ENCODE measurements at regions not wholly inside any gene's neighbourhood (a gene's known extent, or its start where the extent isn't known, plus 50 kb on each side); places are given as distances from the start of the nearest gene placed in this dataset.

DNA sequence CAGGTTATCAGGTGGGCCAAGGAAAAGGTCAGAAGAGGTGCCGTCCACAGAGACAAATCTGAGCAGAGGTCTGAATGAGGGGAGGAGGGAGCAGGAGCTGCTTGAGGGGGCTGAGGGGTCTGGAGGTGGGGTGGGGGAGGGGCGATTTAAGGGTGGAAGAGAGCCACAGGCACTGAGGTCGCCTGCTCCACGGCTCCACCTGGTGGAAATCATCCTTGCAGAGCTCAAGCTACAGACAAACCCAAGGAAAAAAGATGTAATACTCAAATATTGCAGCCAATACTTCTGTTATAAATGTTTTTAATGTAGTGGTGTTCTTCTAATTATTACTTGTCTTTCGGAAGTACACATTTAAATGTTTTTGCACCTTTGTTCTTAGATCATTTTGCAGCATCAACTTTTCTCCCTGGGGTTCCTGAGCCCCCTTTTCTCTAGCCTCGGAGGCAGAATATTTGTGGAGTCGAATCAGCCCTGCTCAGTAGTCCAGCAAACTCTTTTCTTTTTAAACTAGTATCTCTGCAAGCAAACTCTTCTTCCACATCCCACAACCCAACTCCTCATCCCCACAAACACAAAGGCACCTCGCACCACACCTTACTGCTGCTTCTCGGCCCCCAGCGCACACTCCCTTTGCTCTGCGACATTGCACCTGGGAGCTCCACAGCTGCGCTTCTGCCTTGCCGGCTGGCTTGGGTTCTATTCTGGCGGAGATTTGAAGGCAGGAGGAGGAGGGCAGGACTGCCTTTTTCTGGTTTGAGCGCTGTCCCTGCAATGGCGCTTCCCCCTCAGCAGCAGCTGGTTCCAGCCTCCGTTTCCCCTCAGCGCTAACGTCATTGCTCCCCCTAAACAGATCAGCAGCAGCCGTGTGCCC lies 51.0 kb upstream of the TFAP2A start:
- no peak overlapping the region for H2AFZ ChIP-seq (ENCODE audit: low read depth, low read length, poor library complexity, severe bottlenecking)
- H4K20me1 ChIP-seq (ENCODE audit: insufficient read depth), result no peaks in the 10 kb centered on the region
- TF ChIP-seq RAD21 (IDR thresholded peaks at IDR 0.05; ENCODE audit: low read depth) (peak; percentile 63), POLR2AphosphoS5 (IDR thresholded peaks at IDR 0.05; ENCODE audit: low read depth, low read length) (no peak), CBX3 (IDR thresholded peaks at IDR 0.05; ENCODE audit: low read depth) (no peak), EGR1 (IDR thresholded peaks at IDR 0.05; ENCODE audit: low read depth) (0 out of 2 replicates have a peak, but pooled peaks have one; percentile 12)
- TF ChIP-seq, protein P1, sequence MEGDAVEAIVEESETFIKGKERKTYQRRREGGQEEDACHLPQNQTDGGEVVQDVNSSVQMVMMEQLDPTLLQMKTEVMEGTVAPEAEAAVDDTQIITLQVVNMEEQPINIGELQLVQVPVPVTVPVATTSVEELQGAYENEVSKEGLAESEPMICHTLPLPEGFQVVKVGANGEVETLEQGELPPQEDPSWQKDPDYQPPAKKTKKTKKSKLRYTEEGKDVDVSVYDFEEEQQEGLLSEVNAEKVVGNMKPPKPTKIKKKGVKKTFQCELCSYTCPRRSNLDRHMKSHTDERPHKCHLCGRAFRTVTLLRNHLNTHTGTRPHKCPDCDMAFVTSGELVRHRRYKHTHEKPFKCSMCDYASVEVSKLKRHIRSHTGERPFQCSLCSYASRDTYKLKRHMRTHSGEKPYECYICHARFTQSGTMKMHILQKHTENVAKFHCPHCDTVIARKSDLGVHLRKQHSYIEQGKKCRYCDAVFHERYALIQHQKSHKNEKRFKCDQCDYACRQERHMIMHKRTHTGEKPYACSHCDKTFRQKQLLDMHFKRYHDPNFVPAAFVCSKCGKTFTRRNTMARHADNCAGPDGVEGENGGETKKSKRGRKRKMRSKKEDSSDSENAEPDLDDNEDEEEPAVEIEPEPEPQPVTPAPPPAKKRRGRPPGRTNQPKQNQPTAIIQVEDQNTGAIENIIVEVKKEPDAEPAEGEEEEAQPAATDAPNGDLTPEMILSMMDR (IDR thresholded peaks at IDR 0.05 in 2 of 3, conservative IDR thresholded peaks at IDR 0.05 in 1 of 3; ENCODE audit: borderline replicate concordance in 1 of 3, insufficient read depth in 1 of 3, low read depth in 2 of 3, low read length in 2 of 3), result peak; percentile 34 to 72 (median 64); a peak in 5 of 6 replicates
- TF ChIP-seq, protein P2, sequence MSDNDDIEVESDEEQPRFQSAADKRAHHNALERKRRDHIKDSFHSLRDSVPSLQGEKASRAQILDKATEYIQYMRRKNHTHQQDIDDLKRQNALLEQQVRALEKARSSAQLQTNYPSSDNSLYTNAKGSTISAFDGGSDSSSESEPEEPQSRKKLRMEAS (IDR thresholded peaks at IDR 0.05), result no peak
- TF ChIP-seq, protein P3, sequence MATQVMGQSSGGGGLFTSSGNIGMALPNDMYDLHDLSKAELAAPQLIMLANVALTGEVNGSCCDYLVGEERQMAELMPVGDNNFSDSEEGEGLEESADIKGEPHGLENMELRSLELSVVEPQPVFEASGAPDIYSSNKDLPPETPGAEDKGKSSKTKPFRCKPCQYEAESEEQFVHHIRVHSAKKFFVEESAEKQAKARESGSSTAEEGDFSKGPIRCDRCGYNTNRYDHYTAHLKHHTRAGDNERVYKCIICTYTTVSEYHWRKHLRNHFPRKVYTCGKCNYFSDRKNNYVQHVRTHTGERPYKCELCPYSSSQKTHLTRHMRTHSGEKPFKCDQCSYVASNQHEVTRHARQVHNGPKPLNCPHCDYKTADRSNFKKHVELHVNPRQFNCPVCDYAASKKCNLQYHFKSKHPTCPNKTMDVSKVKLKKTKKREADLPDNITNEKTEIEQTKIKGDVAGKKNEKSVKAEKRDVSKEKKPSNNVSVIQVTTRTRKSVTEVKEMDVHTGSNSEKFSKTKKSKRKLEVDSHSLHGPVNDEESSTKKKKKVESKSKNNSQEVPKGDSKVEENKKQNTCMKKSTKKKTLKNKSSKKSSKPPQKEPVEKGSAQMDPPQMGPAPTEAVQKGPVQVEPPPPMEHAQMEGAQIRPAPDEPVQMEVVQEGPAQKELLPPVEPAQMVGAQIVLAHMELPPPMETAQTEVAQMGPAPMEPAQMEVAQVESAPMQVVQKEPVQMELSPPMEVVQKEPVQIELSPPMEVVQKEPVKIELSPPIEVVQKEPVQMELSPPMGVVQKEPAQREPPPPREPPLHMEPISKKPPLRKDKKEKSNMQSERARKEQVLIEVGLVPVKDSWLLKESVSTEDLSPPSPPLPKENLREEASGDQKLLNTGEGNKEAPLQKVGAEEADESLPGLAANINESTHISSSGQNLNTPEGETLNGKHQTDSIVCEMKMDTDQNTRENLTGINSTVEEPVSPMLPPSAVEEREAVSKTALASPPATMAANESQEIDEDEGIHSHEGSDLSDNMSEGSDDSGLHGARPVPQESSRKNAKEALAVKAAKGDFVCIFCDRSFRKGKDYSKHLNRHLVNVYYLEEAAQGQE (IDR thresholded peaks at IDR 0.05; ENCODE audit: low read depth), result no peak
- H3K9me3 ChIP-seq (ENCODE audit: control insufficient read depth in 1 of 2, insufficient read depth in 1 of 2, low read depth in 1 of 2, low read length in 2 of 2), result no peaks in the 10 kb centered on the region
- no peaks in the 10 kb centered on the region for H3K79me2 ChIP-seq (ENCODE audit: insufficient read depth, low read length)
- H3K4me3 ChIP-seq (replicated peaks in 1 of 2; ENCODE audit: low read depth in 1 of 2, low read length in 2 of 2), result no peak overlapping the region
- peaks cover 0 to 20% of the 10 kb centered on the region in 2 experiments; a peak in 1 of 4 replicates for H3K4me1 ChIP-seq (ENCODE audit: control insufficient read depth in 1 of 2, insufficient read depth in 2 of 2, low read length in 2 of 2)
- H3K9me2 ChIP-seq (ENCODE audit: insufficient read depth), result no peaks in the 10 kb centered on the region
- BruUV-seq (replicated peaks), result no TSS peak
- RAD21 ChIA-PET (ENCODE audit: low non-redundant PET in 1 of 2, low total read pairs in 2 of 2, uncharacterized antibody in 2 of 2, unreplicated experiment in 2 of 2), result interaction anchor here (0.6 kb wide), 2 partner anchors 24 to 31 kb away, joined by 3 to 4 read pairs; no protein-coding TSS in a partner anchor
- intact Hi-C loops (cut with micrococcal nuclease), result no loop called here
- POLR2A ChIA-PET, result interaction anchor here (0.9 to 1.4 kb wide), 3 partner anchors 13 to 31 kb away, joined by 3 to 4 read pairs (median 3); no protein-coding TSS in a partner anchor
- H3K27me3 ChIP-seq (ENCODE audit: insufficient read depth, low read length), result no peaks in the 10 kb centered on the region
- no peaks in the 10 kb centered on the region for H3K36me3 ChIP-seq (ENCODE audit: control insufficient read depth in 1 of 2, insufficient read depth in 2 of 2, low read length in 2 of 2)
- ATAC-seq (peak; percentile 90), DNase-seq (ENCODE audit: low read depth, low spot score) (peak; percentile 65)
- H3K9ac ChIP-seq (ENCODE audit: low read length), result no peak overlapping the region
- no peak overlapping the region for H3K4me2 ChIP-seq (ENCODE audit: low read length)
- CTCF ChIA-PET, result interaction anchor here (0.6 to 2.2 kb wide), 14 partner anchors 12 to 335 kb away, joined by 3 to 14 read pairs (median 4); partner anchors contain the start of gene TFAP2A
- H3K27ac ChIP-seq (ENCODE audit: low read depth, low read length), result no peak overlapping the region
